ENCODE measurements at regions not wholly inside any gene's neighbourhood (a gene's known extent, or its start where the extent isn't known, plus 50 kb on each side); places are given as distances from the start of the nearest gene placed in this dataset.

- TF ChIP-seq ZMAT4 (CRISPR knock-in tag; IDR thresholded peaks at IDR 0.05) (no peak), NFATC4 (CRISPR knock-in tag; IDR thresholded peaks at IDR 0.05) (no peak), CTCF (IDR thresholded peaks at IDR 0.05) (no peak), SP1 (CRISPR knock-in tag; conservative IDR thresholded peaks at IDR 0.05) (no peak)
These were observed 550.6 kb upstream of the NECTIN3 start for GRCh38 chr3:110521019-110521418.

Data from WTC11 (cell line).